Panc1 (cell line): ENCODE measurements at regions not wholly inside any gene's neighbourhood (a gene's known extent, or its start where the extent isn't known, plus 50 kb on each side); places are given as distances from the start of the nearest gene placed in this dataset.

ENCODE experiments used
- ATAC-seq: fragments of 200-7000 bp; cut with Tn5 transposase; 2 replicates; pipeline ENCODE4 v1.9.1; 2020; ENCODE audit warnings: mild to moderate bottlenecking, moderate library complexity
- BruUV-seq: library from RNA; stranded (reverse); fragments of 400-500 nt; replicated peaks from 2 replicates; lab custom pipeline; 2021; lab: Mats Ljungman, UMichigan
- CTCF ChIA-PET: fragments of 300-600 bp; sonication (Branson Sonifier 250); formaldehyde crosslinking; loops from one replicate; lab custom pipeline; 2022; ENCODE audit warnings: antibody characterized with exemption; lab: Charles Lee
- POLR2A ChIA-PET: fragments of 300-600 bp; sonication (Branson Sonifier 250); formaldehyde crosslinking; loops from one replicate; lab custom pipeline; 2022; ENCODE audit warnings: antibody characterized with exemption; lab: Charles Lee
- DNase-seq: peaks from one replicate; pipeline ENCODE4 v3.0.0-alpha.2; 2010; ENCODE audit warnings: low read depth, low spot score
- H3K27ac ChIP-seq: 2 replicates; pipeline ENCODE4 v1.5.1; 2011; ENCODE audit warnings: mild to moderate bottlenecking, low read length, inconsistent platforms
- H3K27me3 ChIP-seq: fragments of 200-500 bp; sonication (Bioruptor generic); 2 replicates; pipeline ENCODE4 v1.6.0; 2014; ENCODE audit warnings: low read length, inconsistent platforms; ENCODE audit not compliant: control insufficient read depth, insufficient read depth
- H3K36me3 ChIP-seq: fragments of 200-500 bp; sonication (Bioruptor generic); 2 replicates; pipeline ENCODE4 v1.5.1; 2014; ENCODE audit warnings: inconsistent platforms, mild to moderate bottlenecking, low read length, moderate library complexity; ENCODE audit not compliant: control insufficient read depth, insufficient read depth
- H3K4me1 ChIP-seq: 2 replicates; pipeline ENCODE4 v1.5.1; 2011; ENCODE audit warnings: inconsistent platforms, mild to moderate bottlenecking, low read length, moderate library complexity; ENCODE audit not compliant: control insufficient read depth, insufficient read depth
- H3K4me3 ChIP-seq, 2 experiments: 2 replicates each; pipeline ENCODE4 v1.5.1; 2011 to 2012; ENCODE audit warnings: low read depth in 2 of 2, low read length in 2 of 2, mild to moderate bottlenecking in 2 of 2, inconsistent platforms in 1 of 2, moderate library complexity in 1 of 2
- H3K9me3 ChIP-seq: fragments of 200-500 bp; sonication (Bioruptor generic); 2 replicates; pipeline ENCODE4 v1.5.1; 2014; ENCODE audit warnings: low read depth, mild to moderate bottlenecking, inconsistent platforms, low read length, moderate library complexity; ENCODE audit not compliant: control insufficient read depth, insufficient read depth
- POLR2AphosphoS5 ChIP-seq: IDR thresholded peaks from 2 replicates; pipeline ENCODE4 v1.6.1; 2012; ENCODE audit warnings: mild to moderate bottlenecking, low read depth, low read length, moderate library complexity
- SIN3A ChIP-seq: IDR thresholded peaks from 2 replicates; pipeline ENCODE4 v1.6.1; 2012; ENCODE audit warnings: low read depth, mild to moderate bottlenecking, low read length, moderate library complexity, borderline replicate concordance; ENCODE audit not compliant: insufficient read depth
- TCF7L2 ChIP-seq: IDR thresholded peaks from 2 replicates; pipeline ENCODE4 v1.6.1; 2011; ENCODE audit warnings: mild to moderate bottlenecking, low read depth, low read length, inconsistent platforms
- in situ Hi-C: cut with HindIII; loops from 2 replicates; pipeline ENCODE4 v1.10.0; 2016; ENCODE audit warnings: low sequenced_read_pairs, low pct_unique_long_range_greater_than_20kb
- intact Hi-C: fragments of 100-400 bp; cut with micrococcal nuclease; formaldehyde crosslinking; loops from one replicate; pipeline ENCODE4 v1.10.0; 2022; ENCODE audit not compliant: unreplicated experiment
- TF ChIP-seq, protein P1 (sequence below), 2 experiments: IDR thresholded peaks; 2 replicates each; pipeline ENCODE4 v1.6.1; 2011 to 2012; ENCODE audit warnings: low read depth in 2 of 2, control low read depth in 1 of 2, low read length in 1 of 2, mild to moderate bottlenecking in 1 of 2, moderate library complexity in 1 of 2; ENCODE audit not compliant: insufficient read depth in 1 of 2
- TF ChIP-seq, protein P2 (sequence below): fragments of 450-650 bp; IDR thresholded peaks from 2 replicates; pipeline ENCODE4 v1.5.1; 2017; ENCODE audit warnings: mild to moderate bottlenecking

DNA sequence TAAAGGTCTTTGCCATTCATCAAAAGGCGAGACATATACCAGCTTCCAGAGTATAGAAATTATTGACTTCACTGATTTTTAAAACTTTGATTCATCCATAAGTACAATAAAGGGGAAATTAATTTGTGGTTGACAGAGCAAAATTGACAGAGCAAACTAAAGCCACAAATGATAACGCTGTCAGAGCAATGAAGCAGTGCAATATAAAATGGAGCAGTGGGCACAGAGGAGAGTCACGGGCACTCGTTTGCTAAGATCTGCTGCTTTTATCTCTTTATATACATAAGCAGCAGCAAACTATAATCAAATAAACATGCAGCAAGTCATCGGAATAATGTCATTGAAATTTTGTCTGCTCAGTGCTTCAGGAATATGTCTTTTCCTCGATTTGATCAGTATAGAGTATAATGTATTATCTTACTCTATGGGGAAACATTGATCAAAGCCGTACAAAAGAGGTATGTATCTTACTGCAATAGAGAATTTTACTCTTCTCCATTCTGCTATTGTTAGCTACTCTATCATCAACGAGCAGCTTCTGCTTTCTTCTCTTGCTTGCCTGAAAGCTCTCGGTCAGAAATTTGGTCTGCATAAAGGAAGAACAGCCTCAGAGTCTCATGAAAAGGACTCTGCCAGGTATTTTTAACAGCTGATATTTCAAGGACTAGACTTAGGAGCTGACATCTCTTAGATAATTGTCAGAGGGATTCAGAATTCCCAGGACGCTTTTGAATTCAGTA is 546.0 kb upstream of the ARID1B start:
- no peak for ATAC-seq
- Histone ChIP-seq H3K9me3 (no peaks in the 10 kb centered on the region), H3K36me3 (no peaks in the 10 kb centered on the region), H3K4me3 (no peak overlapping the region), H3K27ac (no peak overlapping the region), H3K4me1 (no peaks in the 10 kb centered on the region), H3K27me3 (no peaks in the 10 kb centered on the region)
- TF ChIP-seq TCF7L2: no peak
- TF ChIP-seq POLR2AphosphoS5: no peak
- no peak for TF ChIP-seq SIN3A
- TF ChIP-seq, protein P1, sequence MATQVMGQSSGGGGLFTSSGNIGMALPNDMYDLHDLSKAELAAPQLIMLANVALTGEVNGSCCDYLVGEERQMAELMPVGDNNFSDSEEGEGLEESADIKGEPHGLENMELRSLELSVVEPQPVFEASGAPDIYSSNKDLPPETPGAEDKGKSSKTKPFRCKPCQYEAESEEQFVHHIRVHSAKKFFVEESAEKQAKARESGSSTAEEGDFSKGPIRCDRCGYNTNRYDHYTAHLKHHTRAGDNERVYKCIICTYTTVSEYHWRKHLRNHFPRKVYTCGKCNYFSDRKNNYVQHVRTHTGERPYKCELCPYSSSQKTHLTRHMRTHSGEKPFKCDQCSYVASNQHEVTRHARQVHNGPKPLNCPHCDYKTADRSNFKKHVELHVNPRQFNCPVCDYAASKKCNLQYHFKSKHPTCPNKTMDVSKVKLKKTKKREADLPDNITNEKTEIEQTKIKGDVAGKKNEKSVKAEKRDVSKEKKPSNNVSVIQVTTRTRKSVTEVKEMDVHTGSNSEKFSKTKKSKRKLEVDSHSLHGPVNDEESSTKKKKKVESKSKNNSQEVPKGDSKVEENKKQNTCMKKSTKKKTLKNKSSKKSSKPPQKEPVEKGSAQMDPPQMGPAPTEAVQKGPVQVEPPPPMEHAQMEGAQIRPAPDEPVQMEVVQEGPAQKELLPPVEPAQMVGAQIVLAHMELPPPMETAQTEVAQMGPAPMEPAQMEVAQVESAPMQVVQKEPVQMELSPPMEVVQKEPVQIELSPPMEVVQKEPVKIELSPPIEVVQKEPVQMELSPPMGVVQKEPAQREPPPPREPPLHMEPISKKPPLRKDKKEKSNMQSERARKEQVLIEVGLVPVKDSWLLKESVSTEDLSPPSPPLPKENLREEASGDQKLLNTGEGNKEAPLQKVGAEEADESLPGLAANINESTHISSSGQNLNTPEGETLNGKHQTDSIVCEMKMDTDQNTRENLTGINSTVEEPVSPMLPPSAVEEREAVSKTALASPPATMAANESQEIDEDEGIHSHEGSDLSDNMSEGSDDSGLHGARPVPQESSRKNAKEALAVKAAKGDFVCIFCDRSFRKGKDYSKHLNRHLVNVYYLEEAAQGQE (IDR thresholded peaks at IDR 0.05; ENCODE audit: insufficient read depth in 1 of 2, low read depth in 2 of 2, low read length in 1 of 2): no peak
- TF ChIP-seq, protein P2, sequence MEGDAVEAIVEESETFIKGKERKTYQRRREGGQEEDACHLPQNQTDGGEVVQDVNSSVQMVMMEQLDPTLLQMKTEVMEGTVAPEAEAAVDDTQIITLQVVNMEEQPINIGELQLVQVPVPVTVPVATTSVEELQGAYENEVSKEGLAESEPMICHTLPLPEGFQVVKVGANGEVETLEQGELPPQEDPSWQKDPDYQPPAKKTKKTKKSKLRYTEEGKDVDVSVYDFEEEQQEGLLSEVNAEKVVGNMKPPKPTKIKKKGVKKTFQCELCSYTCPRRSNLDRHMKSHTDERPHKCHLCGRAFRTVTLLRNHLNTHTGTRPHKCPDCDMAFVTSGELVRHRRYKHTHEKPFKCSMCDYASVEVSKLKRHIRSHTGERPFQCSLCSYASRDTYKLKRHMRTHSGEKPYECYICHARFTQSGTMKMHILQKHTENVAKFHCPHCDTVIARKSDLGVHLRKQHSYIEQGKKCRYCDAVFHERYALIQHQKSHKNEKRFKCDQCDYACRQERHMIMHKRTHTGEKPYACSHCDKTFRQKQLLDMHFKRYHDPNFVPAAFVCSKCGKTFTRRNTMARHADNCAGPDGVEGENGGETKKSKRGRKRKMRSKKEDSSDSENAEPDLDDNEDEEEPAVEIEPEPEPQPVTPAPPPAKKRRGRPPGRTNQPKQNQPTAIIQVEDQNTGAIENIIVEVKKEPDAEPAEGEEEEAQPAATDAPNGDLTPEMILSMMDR: no peak
- in situ Hi-C loops (no loop called here), intact Hi-C loops (no loop called here)
- DNase-seq: no peak
- POLR2A ChIA-PET: no interaction called here
- no TSS peak for BruUV-seq
- CTCF ChIA-PET: no interaction called here

DNA sequence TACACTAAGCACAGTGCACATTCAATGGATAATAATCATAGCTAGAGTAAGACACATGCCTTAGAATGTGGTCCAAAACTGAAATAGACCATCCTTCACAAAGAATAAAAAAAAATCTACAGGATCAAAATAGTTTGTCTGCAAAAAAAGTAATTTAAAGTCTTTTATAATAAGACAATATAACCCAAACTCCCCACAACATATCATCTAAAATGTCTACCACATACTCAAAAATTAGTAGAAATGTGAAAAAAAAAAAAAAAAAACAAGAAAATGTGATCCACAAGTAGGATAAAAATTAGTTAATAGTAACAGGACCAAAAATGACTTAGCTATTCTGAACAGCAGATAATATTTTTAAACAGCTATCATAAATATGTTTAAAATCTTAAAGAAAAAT is 557.2 kb upstream of the ARID1B start:
- DNase-seq (no peak), ATAC-seq (no peak)
- no peaks in the 10 kb centered on the region for H3K36me3 ChIP-seq
- ChIA-PET CTCF (no interaction called here), POLR2A (no interaction called here)
- TF ChIP-seq SIN3A (no peak), TCF7L2 (no peak), POLR2AphosphoS5 (no peak)
- TF ChIP-seq, protein P1 (IDR thresholded peaks at IDR 0.05; ENCODE audit: insufficient read depth in 1 of 2, low read depth in 2 of 2, low read length in 1 of 2): no peak
- TF ChIP-seq, protein P2: no peak
- H3K27ac ChIP-seq: no peak overlapping the region
- intact Hi-C loops (no loop called here), in situ Hi-C loops (no loop called here)
- no peaks in the 10 kb centered on the region; the same call in 1 of the 2 replicates for H3K9me3 ChIP-seq
- no TSS peak for BruUV-seq
- H3K27me3 ChIP-seq: no peaks in the 10 kb centered on the region
- no peak overlapping the region for H3K4me3 ChIP-seq
- H3K4me1 ChIP-seq: no peaks in the 10 kb centered on the region
